Motor neuron (in vitro differentiated cells): ENCODE measurements at regions not wholly inside any gene's neighbourhood (a gene's known extent, or its start where the extent isn't known, plus 50 kb on each side); places are given as distances from the start of the nearest gene placed in this dataset.
"Not testable (repeated sequence)": the region's sequence is repeated elsewhere in the genome, so short reads cannot be mapped to it uniquely, and the experiment has no call there.

Experiments
- ATAC-seq, 8 experiments: fragments of 200-7000 bp; cut with Tn5 transposase; replicated peaks in 6 of 8; 2 replicates each; pipeline ENCODE4 v1.8.0; 2021; ENCODE audit warnings: mild to moderate bottlenecking in 8 of 8, moderate library complexity in 8 of 8
- H3K27ac ChIP-seq, 2 donors: fragments of 250-450 bp; sonication (Bioruptor Pico); 2 replicates each; pipeline ENCODE4 v1.9.0; 2021; ENCODE audit warnings: antibody characterized with exemption in 2 of 2, mild to moderate bottlenecking in 2 of 2, moderate library complexity in 1 of 2
- H3K4me1 ChIP-seq, 2 donors: fragments of 250-450 bp; sonication (Bioruptor Pico); replicated peaks in 1 of 2; 2 replicates each; pipeline ENCODE4 v1.6.1; 2021; ENCODE audit warnings: antibody characterized with exemption in 2 of 2, mild to moderate bottlenecking in 2 of 2, moderate library complexity in 1 of 2
- H3K4me3 ChIP-seq, 5 donors: fragments of 250-450 bp; sonication (Bioruptor Pico); 2 replicates each; pipeline ENCODE4 v1.9.0; 2021; ENCODE audit warnings: antibody characterized with exemption in 5 of 5, mild to moderate bottlenecking in 5 of 5, moderate library complexity in 4 of 5
- WGBS, 10 experiments: fragments of 450-650 bp; shearing (Covaris generic); methylation state at CpG; one replicate each; pipeline ENCODE4 v1.0.0; 2022; 5-methylcytosine and 5-hydroxymethylcytosine counted together
- in situ Hi-C, 9 experiments: fragments of 400-800 bp; cut with MboI; loops; one replicate each; pipeline ENCODE4 v1.15.0; 2021; ENCODE audit warnings: low sequenced_read_pairs in 9 of 9, low pct_unique_long_range_greater_than_20kb in 2 of 9; ENCODE audit not compliant: unreplicated experiment in 9 of 9

DNA sequence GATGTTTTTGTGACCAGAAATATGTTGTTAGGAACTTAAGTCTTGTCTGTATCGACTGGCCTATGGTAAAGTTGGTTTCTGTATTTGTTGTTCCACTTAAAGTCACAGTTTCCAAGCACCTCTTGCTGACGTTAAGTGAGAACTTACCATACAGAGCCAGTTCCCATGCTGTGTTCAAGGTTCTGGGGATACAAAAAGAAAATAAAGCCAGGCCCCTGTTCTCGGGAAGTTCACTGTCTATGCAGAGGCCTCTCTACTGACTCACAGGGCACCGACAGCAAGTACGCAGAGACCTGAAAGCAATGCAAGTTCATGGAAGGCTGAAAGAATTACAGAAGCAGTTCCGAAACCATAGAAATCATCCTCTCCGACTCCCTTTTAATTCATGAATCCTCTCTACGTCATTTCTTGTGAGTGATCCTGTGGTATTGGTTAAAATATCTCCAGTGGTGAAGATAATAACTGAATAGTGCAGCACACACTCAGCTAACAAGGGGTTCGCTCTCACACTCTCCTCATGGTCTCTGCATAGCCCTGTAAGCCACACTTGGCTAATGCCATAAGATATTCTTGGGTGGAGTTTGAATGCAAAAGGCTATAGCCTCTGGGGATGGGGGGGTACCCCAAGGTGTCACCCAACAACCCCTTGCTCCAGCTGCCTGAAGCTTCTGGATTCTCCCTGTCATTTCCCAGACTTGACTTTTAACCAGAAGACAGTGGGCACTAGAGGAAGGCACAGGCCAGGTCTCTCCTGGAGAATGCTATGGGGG is 91.2 kb upstream of the EXOC2 start:
- peak in 3 of 8 experiments; percentile 26 to 62 (median 57) for ATAC-seq
- WGBS, 10 experiments, result 51 to 94% (median 78%) methylated on average over 1 to 9 of the region's 9 CpGs; no CpG with 5 or more reads in 2 of the 10 experiments
- no peaks in the 10 kb centered on the region for H3K4me1 ChIP-seq
- H3K27ac ChIP-seq, result no peak overlapping the region
- in situ Hi-C loops, result loop anchor here in 3 of 9 experiments (25.0 kb wide), 1 partner anchor 603 kb away; the partner anchor contains the start of gene FOXF2 (in 3 of the 3)
- H3K4me3 ChIP-seq, result no peak overlapping the region

DNA sequence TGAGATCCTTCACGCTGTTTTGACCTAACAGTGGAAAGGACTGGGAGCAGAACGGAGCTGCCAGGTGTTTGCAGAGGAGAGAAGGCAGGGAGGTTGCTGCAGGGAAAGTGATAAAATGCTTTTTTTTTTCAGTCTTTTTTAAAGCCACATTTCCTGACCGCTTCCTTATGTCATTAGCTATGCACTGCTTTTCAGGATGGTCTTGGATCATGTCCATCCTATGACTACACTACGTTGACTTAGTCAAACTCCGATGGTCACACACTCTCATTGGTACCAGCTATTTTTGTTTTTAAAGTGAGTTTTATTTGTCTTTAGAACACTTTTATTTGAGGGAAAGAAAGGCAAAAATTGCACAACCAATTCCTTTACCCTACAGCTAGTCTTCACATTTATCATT is 89.2 kb upstream of the EXOC2 start:
- no peak for ATAC-seq
- 42 to 93% (median 74%) methylated on average over 2 to 5 of the region's 5 CpGs for WGBS, 10 experiments
- in situ Hi-C loops, result loop anchor here in 3 of 9 experiments (25.0 kb wide), 1 partner anchor 605 kb away; the partner anchor contains the start of gene FOXF2 (in 3 of the 3)
- Histone ChIP-seq H3K4me1 (no peaks in the 10 kb centered on the region), H3K27ac (no peak overlapping the region), H3K4me3 (no peak overlapping the region)

DNA sequence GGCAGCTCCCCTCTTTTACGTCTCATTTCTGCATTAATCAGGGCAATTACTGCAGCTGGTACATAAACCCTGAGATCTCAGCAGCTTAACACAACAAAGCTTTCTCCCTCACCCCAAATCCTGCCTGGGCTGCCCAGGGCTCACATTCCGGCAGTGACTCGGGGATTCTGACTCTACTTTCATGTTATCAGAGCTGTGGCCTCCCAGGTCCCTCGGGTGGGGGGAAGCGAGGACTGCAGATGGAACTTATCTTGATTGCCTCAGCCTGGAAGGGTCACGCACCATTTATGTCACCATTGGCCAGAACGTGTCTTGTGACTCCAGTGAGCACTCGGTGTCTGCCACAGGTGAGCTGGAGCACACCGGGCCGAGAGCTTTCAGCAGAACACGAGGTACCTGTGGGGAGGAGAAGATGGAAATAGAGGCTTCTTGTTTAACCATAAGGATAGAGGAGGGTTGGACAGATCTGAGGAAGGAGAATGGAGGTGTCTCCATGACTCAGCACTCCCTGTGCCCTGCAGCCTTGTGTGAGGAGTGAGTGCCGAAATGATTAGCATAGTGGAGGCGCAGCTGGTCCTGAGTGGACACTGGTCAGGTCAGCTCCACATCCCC is 88.5 kb upstream of the EXOC2 start:
- no peak overlapping the region for H3K27ac ChIP-seq
- 38 to 100% (median 73%) methylated on average over 1 to 9 of the region's 13 CpGs; no CpG with 5 or more reads in 1 of the 10 experiments for WGBS, 10 experiments
- in situ Hi-C loops, result loop anchor here in 3 of 9 experiments (25.0 kb wide), 1 partner anchor 606 kb away; the partner anchor contains the start of gene FOXF2 (in 3 of the 3)
- peak in 3 of 8 experiments; percentile 44 to 81 (median 73) for ATAC-seq
- no peaks in the 10 kb centered on the region for H3K4me1 ChIP-seq
- no peak overlapping the region for H3K4me3 ChIP-seq

DNA sequence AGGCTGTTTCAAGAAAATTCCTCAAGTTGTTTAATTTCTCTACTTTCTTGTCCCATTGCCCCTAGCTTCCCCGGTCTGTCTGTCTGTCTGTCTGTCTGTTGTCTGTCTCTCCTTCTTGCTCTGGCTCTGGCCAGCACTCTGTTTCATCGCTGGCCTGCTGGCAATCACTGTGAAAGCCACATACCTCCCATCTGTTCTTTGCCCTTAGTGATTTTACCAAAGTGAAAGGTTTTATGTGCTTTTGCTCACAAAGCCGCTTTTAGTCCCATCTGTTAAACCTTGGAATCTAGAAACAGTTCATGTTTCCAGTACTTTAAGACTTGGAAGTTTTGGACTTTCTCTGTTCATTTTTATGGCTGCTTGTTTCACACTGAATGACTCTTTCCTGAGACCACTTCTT is 87.8 kb upstream of the EXOC2 start:
- H3K4me1 ChIP-seq, result no peaks in the 10 kb centered on the region
- 73 to 100% (median 100%) methylated on average over 1 to 3 of the region's 3 CpGs; no CpG with 5 or more reads in 2 of the 10 experiments for WGBS, 10 experiments
- no peak for ATAC-seq
- H3K4me3 ChIP-seq, result no peak overlapping the region
- in situ Hi-C loops, result loop anchor here in 3 of 9 experiments (25.0 kb wide), 1 partner anchor 607 kb away; the partner anchor contains the start of gene FOXF2 (in 3 of the 3)
- no peak overlapping the region for H3K27ac ChIP-seq

DNA sequence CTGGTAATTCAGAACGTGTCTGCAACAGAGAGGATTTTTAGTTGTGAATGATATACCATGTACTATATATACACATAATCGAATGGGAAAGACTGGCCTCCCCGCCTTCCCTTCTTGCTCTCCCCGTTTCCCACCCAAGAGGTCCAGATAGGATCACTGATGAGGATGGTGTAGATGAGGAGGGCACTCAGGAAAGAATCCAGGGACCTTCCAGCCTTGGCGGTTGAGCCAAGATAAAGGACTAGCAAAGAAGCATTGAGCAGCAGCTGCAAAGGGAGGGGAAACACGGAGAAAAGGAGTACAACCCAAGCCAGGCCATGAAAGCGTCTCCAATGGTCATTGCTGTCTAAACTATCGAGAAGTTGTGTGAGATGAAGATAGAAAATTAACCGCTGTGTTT is 84.0 kb upstream of the EXOC2 start:
- Histone ChIP-seq H3K4me3 (no peak overlapping the region), H3K4me1 (no peaks in the 10 kb centered on the region), H3K27ac (no peak overlapping the region)
- in situ Hi-C loops, result loop anchor here in 3 of 9 experiments (25.0 kb wide), 1 partner anchor 610 kb away; the partner anchor contains the start of gene FOXF2 (in 3 of the 3)
- WGBS, 10 experiments, result 40 to 100% (median 81%) methylated on average over 1 to 7 of the region's 9 CpGs; no CpG with 5 or more reads in 1 of the 10 experiments
- no peak for ATAC-seq

DNA sequence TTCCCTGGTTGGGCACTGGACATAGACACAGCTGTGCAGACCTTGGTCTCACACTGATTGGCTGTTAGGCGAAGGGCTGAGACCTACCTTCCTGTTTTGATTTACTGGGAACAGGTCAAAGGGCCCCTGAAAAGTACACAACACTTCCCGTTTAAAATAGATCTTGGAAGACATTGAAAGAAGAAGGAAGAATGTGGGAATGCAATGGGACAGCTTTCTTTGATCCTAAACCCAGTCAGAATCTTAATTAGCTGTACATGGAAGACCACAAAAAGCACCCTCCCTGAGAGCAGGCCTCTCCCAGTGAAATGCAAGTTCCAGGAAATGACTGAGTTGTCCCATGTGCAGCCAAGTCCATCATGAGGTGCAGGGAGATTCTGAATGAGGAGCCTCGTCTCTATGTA is 83.6 kb upstream of the EXOC2 start:
- WGBS, 10 experiments, result 0 to 77% (median 60%) methylated on average over 1 to 3 of the region's 3 CpGs; no CpG with 5 or more reads in 3 of the 10 experiments
- in situ Hi-C loops, result loop anchor here in 3 of 9 experiments (25.0 kb wide), 1 partner anchor 611 kb away; the partner anchor contains the start of gene FOXF2 (in 3 of the 3)
- peak in 1 of 8 experiments; percentile 58 for ATAC-seq

DNA sequence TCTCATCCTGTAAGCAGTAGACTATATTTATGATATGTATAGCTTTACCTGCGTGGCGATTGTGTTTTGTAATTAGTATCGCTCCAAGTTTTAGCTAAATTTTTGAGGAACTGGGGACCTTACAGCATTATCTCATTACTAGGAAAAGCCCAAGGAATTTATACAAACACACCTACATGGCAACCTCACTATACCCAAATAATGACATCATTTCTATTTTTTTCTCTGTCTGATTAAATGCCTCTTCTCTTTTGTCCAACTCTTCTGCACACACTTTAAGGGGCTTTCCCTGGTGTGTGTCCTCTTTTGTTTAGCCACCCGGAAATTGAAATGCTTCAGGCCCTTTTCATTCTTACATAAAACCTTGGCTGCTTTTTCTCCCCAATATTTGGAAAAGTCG is 82.9 kb upstream of the EXOC2 start:
- 52 to 93% (median 61%) methylated on average over 2 to 5 of the region's 5 CpGs for whole genome bisulfite sequencing, 10 experiments
- no peak overlapping the region for H3K4me3 ChIP-seq
- ATAC-seq, result no peak
- in situ Hi-C loops, result loop anchor here in 3 of 9 experiments (25.0 kb wide), 1 partner anchor 611 kb away; the partner anchor contains the start of gene FOXF2 (in 3 of the 3)
- no peak overlapping the region for H3K27ac ChIP-seq
- no peaks in the 10 kb centered on the region for H3K4me1 ChIP-seq

More for the DNA sequence above, 83.6 kb upstream of the EXOC2 start:
- Histone ChIP-seq H3K4me1 (no peaks in the 10 kb centered on the region), H3K27ac (no peak overlapping the region), H3K4me3 (no peak overlapping the region)

DNA sequence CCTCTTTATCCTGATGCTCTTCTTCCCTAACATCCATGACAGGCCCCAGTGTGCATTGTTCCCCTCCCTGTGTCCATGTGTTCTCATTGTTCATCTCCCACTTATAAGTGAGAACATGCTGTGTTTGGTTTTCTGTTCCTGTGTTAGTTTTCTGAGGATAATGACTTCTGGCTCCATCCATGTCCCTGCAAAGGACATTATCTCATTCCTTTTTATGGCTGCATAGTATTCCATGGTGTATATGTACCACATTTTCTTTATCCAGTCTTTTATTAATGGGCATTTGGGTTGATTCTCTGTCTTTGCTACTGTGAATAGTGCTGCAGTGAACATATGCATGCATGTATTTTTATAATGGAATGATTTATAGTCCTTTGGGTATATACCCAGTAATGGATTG is 78.7 kb upstream of the EXOC2 start:
- not testable (repeated sequence) for ATAC-seq

DNA sequence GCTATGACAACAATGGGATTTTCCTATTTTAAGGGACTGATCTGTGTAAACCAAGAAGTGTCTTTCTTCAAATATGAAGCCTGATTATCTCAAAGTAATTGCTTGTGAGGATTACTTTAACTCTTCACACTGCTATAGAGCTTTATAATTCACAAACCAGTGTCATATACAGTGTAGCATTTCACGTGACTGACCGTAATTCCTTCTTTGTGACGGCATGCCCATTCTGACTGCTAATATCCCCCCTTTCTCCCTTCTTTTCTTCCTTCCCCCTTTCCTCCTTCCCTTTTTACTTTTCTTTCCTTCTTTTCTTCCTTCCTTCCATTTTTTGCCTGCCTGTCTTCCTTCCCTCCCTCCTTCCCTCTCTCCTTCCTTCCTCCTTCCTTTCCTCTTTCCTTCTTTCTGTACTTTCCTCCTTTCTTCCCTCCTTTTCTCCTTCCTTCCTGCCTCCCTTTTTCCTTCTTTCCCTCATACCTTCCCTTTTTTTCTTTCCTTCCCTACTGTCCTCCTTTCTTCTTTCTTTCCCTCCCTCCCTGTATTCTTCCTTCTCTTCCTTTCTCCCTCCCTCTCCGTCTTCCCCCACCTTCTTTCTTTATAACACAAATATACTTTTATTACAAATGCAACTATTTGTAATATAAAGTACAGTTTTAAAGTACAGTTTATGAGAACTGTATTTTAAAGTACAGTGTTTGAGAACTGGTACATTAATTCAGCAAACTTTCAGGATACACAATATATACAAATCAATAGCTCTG is 75.0 kb upstream of the EXOC2 start:
- 64 to 98% (median 90%) methylated on average over 3 to 4 of the region's 4 CpGs; no CpG with 5 or more reads in 2 of the 10 experiments for WGBS, 10 experiments
- no peak overlapping the region for H3K4me3 ChIP-seq
- H3K4me1 ChIP-seq, result no peaks in the 10 kb centered on the region
- H3K27ac ChIP-seq, result no peak overlapping the region
- in situ Hi-C loops, result no loop called here
- ATAC-seq, result no peak

More for the DNA sequence above, 78.7 kb upstream of the EXOC2 start:
- H3K4me3 ChIP-seq, in situ Hi-C loops, H3K27ac ChIP-seq, H3K4me1 ChIP-seq: not testable (repeated sequence)

DNA sequence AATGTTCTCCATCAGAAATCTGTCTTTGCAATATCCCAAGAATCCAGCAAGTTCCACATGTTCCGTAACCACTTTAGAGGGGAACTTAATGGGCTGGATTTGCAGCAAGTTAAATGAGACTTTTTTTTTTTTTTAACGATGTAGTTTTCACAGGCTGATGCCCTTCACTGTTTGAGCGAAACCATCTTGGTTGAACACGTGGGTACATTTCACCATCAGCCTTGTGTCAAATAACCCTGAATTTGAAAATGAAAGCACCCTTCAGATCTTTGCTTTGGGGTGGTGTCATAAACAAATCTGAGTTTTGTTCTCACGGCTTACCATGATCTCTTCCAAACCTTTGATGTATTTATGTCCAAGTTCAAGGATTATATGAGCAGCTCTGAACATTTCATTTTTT is 73.7 kb upstream of the EXOC2 start:
- no peak overlapping the region for H3K27ac ChIP-seq
- ATAC-seq, result peak in 2 of 8 experiments; percentile 18 to 25
- no peaks in the 10 kb centered on the region for H3K4me1 ChIP-seq
- in situ Hi-C loops, result no loop called here
- 21 to 89% (median 66%) methylated on average over 1 to 5 of the region's 5 CpGs; no CpG with 5 or more reads in 1 of the 10 experiments for WGBS, 10 experiments
- H3K4me3 ChIP-seq, result no peak overlapping the region

DNA sequence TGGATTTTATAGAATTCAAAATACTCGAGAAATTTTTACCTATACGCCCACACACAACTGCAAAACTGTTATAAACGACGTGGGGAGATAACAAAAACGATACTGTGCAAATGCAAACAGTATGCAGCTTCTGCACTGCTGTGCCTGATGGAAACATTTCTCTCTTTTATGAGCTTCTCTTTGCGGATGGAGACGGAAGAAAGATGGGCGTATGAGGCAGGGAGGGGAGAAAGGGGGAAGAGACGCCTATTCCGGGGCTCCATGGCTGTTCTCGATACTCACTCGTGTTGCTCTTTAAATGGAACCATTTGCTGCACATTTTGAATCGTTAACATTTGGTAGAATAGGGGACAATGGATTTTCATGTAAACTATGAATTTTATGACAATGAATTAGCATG is 69.1 kb upstream of the EXOC2 start:
- Histone ChIP-seq H3K4me1 (no peaks in the 10 kb centered on the region), H3K4me3 (no peak overlapping the region), H3K27ac (no peak overlapping the region)
- peak in 1 of 8 experiments; percentile 32 for ATAC-seq
- in situ Hi-C loops, result no loop called here
- 14 to 90% (median 75%) methylated on average over 1 to 13 of the region's 13 CpGs; no CpG with 5 or more reads in 2 of the 10 experiments for WGBS, 10 experiments
